NCI-H345 (cell line): ENCODE measurements at regions not wholly inside any gene's neighbourhood (a gene's known extent, or its start where the extent isn't known, plus 50 kb on each side); places are given as distances from the start of the nearest gene placed in this dataset.

Experiments used
- DNase-seq: peaks from one replicate; lab custom pipeline; 2025; lab: John Stamatoyannopoulos, UW

DNA sequence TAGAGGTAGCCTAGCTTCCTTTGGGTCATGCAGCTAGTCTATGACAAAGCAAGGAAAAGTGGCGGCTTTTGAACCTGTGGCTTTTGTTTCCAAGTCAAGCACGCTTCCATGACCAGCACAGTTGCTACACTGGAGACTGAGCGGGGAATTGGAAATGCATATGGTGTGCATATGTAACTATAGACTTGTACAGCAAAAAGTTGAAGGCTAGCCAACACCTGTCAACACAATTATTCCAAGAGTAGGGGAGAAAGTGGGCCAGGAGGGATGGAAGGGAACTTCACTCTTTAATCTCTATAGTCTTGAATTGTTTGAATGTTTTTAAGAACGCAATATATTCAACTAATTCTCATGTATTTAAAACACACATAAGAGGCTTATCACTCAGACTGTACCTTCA is 218.5 kb upstream of the CADM1 start:
- no peak for DNase-seq

GRCh38 chr11:115721296-115721995 is 217.2 kb upstream of the CADM1 start:
- DNase-seq: no peak

GRCh38 chr11:115720602-115721245 is 216.5 kb upstream of the CADM1 start:
- DNase-seq: no peak

DNA sequence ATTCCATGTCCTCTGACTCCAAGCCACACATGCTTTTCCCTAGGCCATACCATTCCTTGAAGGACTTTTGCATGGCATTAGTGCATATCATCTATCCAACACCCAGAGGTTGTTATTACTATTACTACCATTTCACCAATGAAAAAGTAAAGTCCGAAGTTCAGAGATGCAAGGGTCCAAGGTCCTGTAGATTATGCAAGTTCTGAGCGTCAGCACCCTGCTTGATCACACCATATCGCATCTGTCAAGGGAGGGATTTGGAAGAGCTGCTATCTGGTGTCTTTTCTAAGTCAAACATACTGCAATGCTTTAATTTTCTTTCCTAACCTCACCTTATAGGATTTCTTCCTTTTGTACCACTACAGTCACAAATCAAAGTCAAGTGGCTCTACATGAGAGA is 214.7 kb upstream of the CADM1 start:
- no peak for DNase-seq

- no peak for DNase-seq
Measured at GRCh38 chr11:115718106-115718505, 213.9 kb upstream of the CADM1 start.

- DNase-seq: peak; percentile 42
Measured at GRCh38 chr11:115716601-115717529, 212.7 kb upstream of the CADM1 start.

DNA sequence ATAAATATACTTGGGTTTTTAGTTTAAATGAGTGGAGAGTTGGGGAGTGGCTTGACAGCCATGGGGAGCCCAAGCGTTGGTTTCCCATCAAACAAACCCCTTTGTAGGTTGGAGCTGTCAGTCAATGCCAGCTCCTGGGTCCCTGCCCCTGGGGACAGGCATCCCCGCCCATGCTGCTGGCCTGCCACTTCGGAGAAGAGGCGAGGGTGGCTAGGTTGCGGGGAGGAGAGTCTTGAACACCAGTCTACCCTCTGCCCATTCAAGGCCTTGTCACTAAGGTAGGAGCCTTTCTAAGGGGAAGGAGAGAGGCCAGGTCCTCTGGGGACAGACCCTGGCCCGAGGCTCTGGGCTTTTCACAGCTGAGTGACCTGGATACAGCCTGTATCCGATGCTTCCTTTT is 211.9 kb upstream of the CADM1 start:
- DNase-seq: no peak

- DNase-seq: no peak
Measured at GRCh38 chr11:115715251-115715770, 211.1 kb upstream of the CADM1 start.

- DNase-seq: no peak
Measured at GRCh38 chr11:115712296-115712695, 208.1 kb upstream of the CADM1 start.

DNA sequence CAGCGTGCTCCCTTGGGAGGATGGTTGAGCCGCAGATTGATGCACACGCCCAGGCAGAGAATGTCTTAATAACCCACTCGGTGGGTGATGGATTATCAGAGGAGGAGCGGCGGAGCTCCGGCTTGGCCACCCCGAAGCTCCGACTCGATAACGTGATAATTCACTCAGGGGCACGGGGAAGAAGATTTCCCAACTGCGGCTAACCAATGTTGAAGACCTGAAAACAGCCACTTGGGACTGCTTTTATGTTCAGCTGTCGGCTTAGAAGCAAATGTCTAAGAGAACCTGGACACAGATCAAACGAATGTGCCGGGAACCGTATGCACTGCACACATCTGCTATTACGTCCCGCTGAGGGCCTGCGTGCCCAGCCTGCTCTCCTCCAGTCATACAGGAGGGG is 206.8 kb upstream of the CADM1 start:
- no peak for DNase-seq

DNA sequence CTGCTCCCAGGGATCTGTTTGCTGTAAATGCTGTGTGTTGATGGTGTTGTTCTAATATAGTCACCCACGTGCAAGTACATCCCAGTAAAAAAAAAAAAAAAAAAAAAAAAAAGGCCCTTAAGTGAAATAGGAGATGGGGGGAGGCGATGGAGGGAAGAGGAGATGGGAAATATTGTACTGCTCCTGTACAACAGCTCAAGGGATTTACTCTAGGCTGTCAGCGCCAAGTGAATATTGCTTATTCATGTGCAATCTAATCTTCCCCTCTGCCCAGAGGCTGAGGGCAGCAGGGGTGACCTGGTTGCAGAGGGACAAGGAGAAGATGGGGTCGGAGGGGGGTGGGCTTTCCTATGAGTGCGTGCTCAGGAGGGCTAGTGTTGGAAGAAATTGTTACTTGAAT is 206.2 kb upstream of the CADM1 start:
- no peak for DNase-seq

- no peak for DNase-seq
Measured at GRCh38 chr11:115709297-115709696, 205.1 kb upstream of the CADM1 start.

GRCh38 chr11:115707180-115707905 is 203.1 kb upstream of the CADM1 start:
- DNase-seq: no peak

DNA sequence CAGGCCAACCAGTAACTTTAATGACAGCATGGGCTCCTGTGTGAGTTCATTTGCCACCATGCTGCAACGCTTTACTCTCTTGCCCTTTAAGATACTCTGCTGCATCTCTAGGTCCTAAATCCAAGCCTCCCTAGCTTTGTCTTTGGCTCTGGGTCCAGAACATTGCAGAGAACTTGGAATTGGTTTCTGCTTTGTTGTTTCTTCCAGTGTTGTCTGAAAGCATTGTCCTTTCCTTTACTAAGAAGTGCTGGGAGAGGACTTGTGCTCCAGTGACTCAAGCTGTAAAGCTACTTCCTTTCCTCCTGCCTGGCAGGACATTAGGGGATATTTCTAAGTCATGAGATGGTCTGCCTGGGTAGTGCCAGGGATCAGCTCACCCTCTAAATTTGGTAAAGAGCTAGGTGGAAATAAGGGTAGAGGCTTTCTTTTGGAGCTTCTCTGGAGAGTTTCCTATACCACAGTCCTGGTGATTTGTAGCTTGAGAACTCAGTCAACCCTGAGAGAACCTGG is 202.5 kb upstream of the CADM1 start:
- DNase-seq: no peak

DNA sequence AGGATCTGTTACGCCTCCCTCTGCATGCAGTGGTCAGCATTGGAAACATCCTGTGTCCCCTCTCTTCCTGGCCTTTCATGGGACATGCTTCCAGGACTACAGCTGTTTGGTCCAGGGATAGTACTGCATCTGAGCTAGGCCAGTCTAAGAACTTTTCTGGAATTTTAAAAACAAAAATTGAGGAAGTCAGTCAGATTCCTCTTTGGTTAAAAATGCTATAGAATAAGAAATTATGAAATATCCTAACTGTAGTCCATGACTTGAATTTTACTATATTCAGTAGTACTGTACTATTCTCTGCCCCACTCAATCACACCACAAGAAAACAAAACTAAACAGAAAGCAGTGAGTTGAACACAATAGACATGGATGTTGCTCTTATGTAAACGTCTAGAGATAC is 201.0 kb upstream of the CADM1 start:
- DNase-seq: no peak

- no peak for DNase-seq
Measured at GRCh38 chr11:115700981-115701875, 197.0 kb upstream of the CADM1 start.

GRCh38 chr11:115700496-115700895 is 196.3 kb upstream of the CADM1 start:
- no peak for DNase-seq

DNA sequence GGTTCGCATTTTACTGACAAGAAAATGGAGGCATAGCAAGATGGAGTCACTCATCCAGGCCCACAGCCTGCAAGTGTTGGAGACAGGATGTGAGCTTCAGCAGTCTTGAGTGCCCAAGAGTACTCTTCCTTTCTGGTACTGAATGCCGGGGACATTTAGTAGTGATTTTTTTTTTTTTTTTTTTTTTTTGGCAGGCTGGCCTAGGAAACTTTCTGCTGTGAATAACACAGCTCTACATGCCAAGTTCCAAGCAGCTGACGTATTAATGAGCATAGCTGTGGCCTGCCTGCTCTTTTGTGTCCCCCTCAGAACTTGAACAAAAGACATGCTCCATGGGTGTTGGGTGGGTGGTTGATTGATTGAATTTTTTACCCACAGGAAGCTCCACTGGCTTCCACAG is 195.5 kb upstream of the CADM1 start:
- DNase-seq: no peak

GRCh38 chr11:115699326-115699725 is 195.1 kb upstream of the CADM1 start:
- no peak for DNase-seq

- no peak for DNase-seq
Measured at GRCh38 chr11:115698243-115698642, 194.0 kb upstream of the CADM1 start.

DNA sequence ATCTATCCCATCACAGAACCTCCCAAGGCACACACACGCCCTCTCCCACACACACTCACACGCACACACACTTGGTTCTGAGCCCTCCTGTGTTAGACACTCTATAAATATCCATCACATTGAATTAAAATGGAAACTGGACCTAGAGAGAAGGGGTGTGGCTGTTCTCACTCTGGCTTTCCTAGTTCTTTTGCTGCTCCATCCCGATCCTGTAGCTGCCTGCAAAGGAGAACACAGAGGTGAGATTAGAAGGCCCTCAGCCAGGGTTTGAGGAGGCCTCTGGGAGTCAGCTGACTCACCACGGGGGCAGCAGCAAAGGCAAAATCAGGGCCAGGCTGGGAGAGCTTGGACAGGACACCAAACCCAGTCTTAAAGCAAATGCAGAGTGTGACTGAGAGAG is 192.3 kb upstream of the CADM1 start:
- DNase-seq: no peak
